Activated CD4-positive, alpha-beta T cell treated with anti-CD3 and anti-CD28 coated beads for 48 hours (primary cell): ENCODE measurements at regions not wholly inside any gene's neighbourhood (a gene's known extent, or its start where the extent isn't known, plus 50 kb on each side); places are given as distances from the start of the nearest gene placed in this dataset.

Experiments used
- DNase-seq: peaks from one replicate; pipeline ENCODE4 v3.0.0-alpha.2; 2020

- DNase-seq, result no peak
These were observed 495.1 kb downstream of the RPS24 start for GRCh38 chr10:78528749-78529204.

- no peak for DNase-seq
These were observed 495.6 kb downstream of the RPS24 start for GRCh38 chr10:78529262-78529661.

- no peak for DNase-seq
These were observed 497.4 kb downstream of the RPS24 start for GRCh38 chr10:78531088-78531487.

- no peak for DNase-seq
These were observed 498.9 kb downstream of the RPS24 start for GRCh38 chr10:78532480-78533042.

GRCh38 chr10:78533098-78533497 is 499.4 kb downstream of the RPS24 start:
- no peak for DNase-seq

- no peak for DNase-seq
These were observed 500.1 kb downstream of the RPS24 start for GRCh38 chr10:78533776-78534175.

GRCh38 chr10:78535716-78536218 is 502.1 kb downstream of the RPS24 start:
- no peak for DNase-seq

- DNase-seq, result no peak
These were observed 503.4 kb downstream of the RPS24 start for GRCh38 chr10:78537018-78537417.

GRCh38 chr10:78539247-78539766 is 505.6 kb downstream of the RPS24 start:
- DNase-seq, result no peak

GRCh38 chr10:78540355-78541076 is 506.9 kb downstream of the RPS24 start:
- no peak for DNase-seq

GRCh38 chr10:78541481-78542140 is 507.9 kb downstream of the RPS24 start:
- DNase-seq, result peak; percentile 17

GRCh38 chr10:78542141-78542489 is 508.5 kb downstream of the RPS24 start:
- DNase-seq, result no peak

GRCh38 chr10:78542521-78542920 is 508.9 kb downstream of the RPS24 start:
- no peak for DNase-seq

GRCh38 chr10:78543031-78543748 is 509.5 kb downstream of the RPS24 start:
- DNase-seq, result no peak

GRCh38 chr10:78543749-78544362 is 510.2 kb downstream of the RPS24 start:
- peak; percentile 26 for DNase-seq

- DNase-seq, result no peak
These were observed 510.9 kb downstream of the RPS24 start for GRCh38 chr10:78544423-78545090.

- DNase-seq, result peak; percentile 22
These were observed 512.1 kb downstream of the RPS24 start for GRCh38 chr10:78545756-78546155.

- peak; percentile 29 for DNase-seq
These were observed 513.7 kb downstream of the RPS24 start for GRCh38 chr10:78547397-78547796.

- no peak for DNase-seq
These were observed 514.2 kb downstream of the RPS24 start for GRCh38 chr10:78547905-78548304.

- DNase-seq, result no peak
These were observed 514.7 kb downstream of the RPS24 start for GRCh38 chr10:78548369-78548768.

GRCh38 chr10:78549140-78549935 is 515.7 kb downstream of the RPS24 start:
- no peak for DNase-seq
